H1 (cell line): ENCODE measurements at regions not wholly inside any gene's neighbourhood (a gene's known extent, or its start where the extent isn't known, plus 50 kb on each side); places are given as distances from the start of the nearest gene placed in this dataset.

Experiments
- BACH1 ChIP-seq: IDR thresholded peaks from 2 replicates; pipeline ENCODE4 v1.6.1; 2012; ENCODE audit warnings: low read length, improper control_type of control experiment
- BRCA1 ChIP-seq: IDR thresholded peaks from 2 replicates; pipeline ENCODE4 v1.6.1; 2012; ENCODE audit warnings: low read depth, low read length, improper control_type of control experiment
- CBX8 ChIP-seq: fragments of 300-800, 300-1000 bp; sonication (generic); IDR thresholded peaks from 2 replicates; pipeline ENCODE4 v1.7.1; 2016; ENCODE audit warnings: low read depth, low read length, borderline replicate concordance
- CREB1 ChIP-seq: IDR thresholded peaks from 2 replicates; pipeline ENCODE4 v1.6.1; 2012; ENCODE audit warnings: inconsistent platforms
- KDM1A ChIP-seq: fragments of 200-600, 300-600 bp; sonication (generic); IDR thresholded peaks from 2 replicates; pipeline ENCODE4 v1.7.1; 2016; ENCODE audit warnings: mild to moderate bottlenecking, low read length, borderline replicate concordance
- PHF8 ChIP-seq: fragments of 200-600 bp; sonication (generic); conservative IDR thresholded peaks from 2 replicates; pipeline ENCODE4 v1.7.1; 2012; ENCODE audit warnings: low read depth, mild to moderate bottlenecking, inconsistent platforms, low read length, moderate library complexity
- RAD21 ChIP-seq, 2 experiments: IDR thresholded peaks in 1 of 2; conservative IDR thresholded peaks in 1 of 2; 2 replicates each; pipeline ENCODE4 v1.6.1; 2011; ENCODE audit warnings: low read depth in 2 of 2, low read length in 2 of 2, improper control_type of control experiment in 1 of 2, inconsistent platforms in 1 of 2, mild to moderate bottlenecking in 1 of 2, moderate library complexity in 1 of 2
- SAP30 ChIP-seq: fragments of 300-600 bp; sonication (generic); IDR thresholded peaks from 2 replicates; pipeline ENCODE4 v1.7.1; 2012; ENCODE audit warnings: low read length, moderate library complexity, mild to moderate bottlenecking, inconsistent platforms; ENCODE audit not compliant: insufficient read depth, insufficient replicate concordance
- SP4 ChIP-seq: IDR thresholded peaks from 2 replicates; pipeline ENCODE4 v1.6.1; 2012; ENCODE audit warnings: low read length, inconsistent platforms
- SRF ChIP-seq: IDR thresholded peaks from 2 replicates; pipeline ENCODE4 v1.6.1; 2011; ENCODE audit warnings: mild to moderate bottlenecking, low read depth, low read length, moderate library complexity
- TAF1 ChIP-seq: IDR thresholded peaks from 2 replicates; pipeline ENCODE4 v1.6.1; 2011; ENCODE audit warnings: mild to moderate bottlenecking, low read depth, low read length
- TAF7 ChIP-seq: optimal IDR thresholded peaks from 2 replicates; pipeline ENCODE3; 2011; ENCODE audit warnings: low read depth, mild to moderate bottlenecking, inconsistent platforms, low read length, moderate library complexity, borderline replicate concordance
- ZNF274 ChIP-seq: IDR thresholded peaks from 2 replicates; pipeline ENCODE4 v1.7.0; 2012; ENCODE audit warnings: low read length, borderline replicate concordance; ENCODE audit errors: extremely low read depth

DNA sequence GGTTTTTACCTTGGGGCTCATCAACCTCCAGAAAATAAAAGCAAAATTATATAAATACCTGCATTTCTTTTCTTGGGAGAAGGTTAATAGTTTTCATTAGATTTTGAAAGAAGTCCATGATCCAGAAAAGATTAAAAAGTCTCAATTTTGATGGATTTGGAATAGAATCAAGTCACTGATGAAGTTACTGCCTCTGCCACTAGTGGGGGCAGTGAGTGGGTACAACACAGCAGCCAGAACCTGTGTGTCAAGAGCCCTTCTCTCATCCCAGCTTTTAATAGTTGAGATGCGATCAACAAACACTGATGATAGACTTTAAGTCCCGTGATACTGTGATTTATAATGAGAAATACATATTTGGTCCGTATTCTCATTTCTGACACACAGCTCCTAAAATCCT lies 686.7 kb downstream of the DIAPH3 start (continued):
- TF ChIP-seq SRF: no peak
- TF ChIP-seq SP4: no peak
- no peak for TF ChIP-seq CREB1
- no peak for TF ChIP-seq TAF7
- TF ChIP-seq RAD21 (IDR thresholded peaks at IDR 0.05 in 1 of 2, conservative IDR thresholded peaks at IDR 0.05 in 1 of 2; ENCODE audit: low read depth in 2 of 2, low read length in 2 of 2): peak; percentile 51 to 63; a peak in 3 of 4 replicates
- no peak for TF ChIP-seq SAP30
- TF ChIP-seq KDM1A: peak; percentile 35; the same call in 1 of the 2 replicates
- no peak for TF ChIP-seq CBX8
- TF ChIP-seq BRCA1: no peak
- TF ChIP-seq TAF1: no peak
- no peak for TF ChIP-seq PHF8
- no peak for TF ChIP-seq BACH1
- no peak for TF ChIP-seq ZNF274
